ENCODE measurements at regions not wholly inside any gene's neighbourhood (a gene's known extent, or its start where the extent isn't known, plus 50 kb on each side); places are given as distances from the start of the nearest gene placed in this dataset.

GRCh38 chr17:72587156-72587555 lies 466.3 kb downstream of the SOX9 start:
- no peak for DNase-seq (ENCODE audit: low spot score)
- TF ChIP-seq EZH2 (IDR thresholded peaks at IDR 0.05; ENCODE audit: borderline replicate concordance, low read depth, low read length, poor library complexity, severe bottlenecking) = no peak
- TF ChIP-seq, protein P1, sequence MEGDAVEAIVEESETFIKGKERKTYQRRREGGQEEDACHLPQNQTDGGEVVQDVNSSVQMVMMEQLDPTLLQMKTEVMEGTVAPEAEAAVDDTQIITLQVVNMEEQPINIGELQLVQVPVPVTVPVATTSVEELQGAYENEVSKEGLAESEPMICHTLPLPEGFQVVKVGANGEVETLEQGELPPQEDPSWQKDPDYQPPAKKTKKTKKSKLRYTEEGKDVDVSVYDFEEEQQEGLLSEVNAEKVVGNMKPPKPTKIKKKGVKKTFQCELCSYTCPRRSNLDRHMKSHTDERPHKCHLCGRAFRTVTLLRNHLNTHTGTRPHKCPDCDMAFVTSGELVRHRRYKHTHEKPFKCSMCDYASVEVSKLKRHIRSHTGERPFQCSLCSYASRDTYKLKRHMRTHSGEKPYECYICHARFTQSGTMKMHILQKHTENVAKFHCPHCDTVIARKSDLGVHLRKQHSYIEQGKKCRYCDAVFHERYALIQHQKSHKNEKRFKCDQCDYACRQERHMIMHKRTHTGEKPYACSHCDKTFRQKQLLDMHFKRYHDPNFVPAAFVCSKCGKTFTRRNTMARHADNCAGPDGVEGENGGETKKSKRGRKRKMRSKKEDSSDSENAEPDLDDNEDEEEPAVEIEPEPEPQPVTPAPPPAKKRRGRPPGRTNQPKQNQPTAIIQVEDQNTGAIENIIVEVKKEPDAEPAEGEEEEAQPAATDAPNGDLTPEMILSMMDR (conservative IDR thresholded peaks at IDR 0.05; ENCODE audit: low read depth, low read length) = no peak
- POLR2A ChIA-PET (ENCODE audit: low non-redundant PET) = no interaction called here
- Histone ChIP-seq H3K9me3 (ENCODE audit: low read depth, low read length, poor library complexity, severe bottlenecking) (no peaks in the 10 kb centered on the region), H3K4me1 (ENCODE audit: insufficient read depth, low read length, poor library complexity, severe bottlenecking) (peaks cover 7% of the 10 kb centered on the region), H3K27me3 (replicated peaks; ENCODE audit: insufficient read depth, low read depth, low read length, poor library complexity) (peaks cover 14% of the 10 kb centered on the region), H3K4me3 (ENCODE audit: low read depth, low read length, poor library complexity, severe bottlenecking) (no peak overlapping the region), H3K27ac (ENCODE audit: low read depth, low read length, poor library complexity, severe bottlenecking) (no peak overlapping the region), H3K36me3 (ENCODE audit: insufficient read depth, low read length, poor library complexity, severe bottlenecking) (no peaks in the 10 kb centered on the region)
- CTCF ChIA-PET = no interaction called here
- intact Hi-C loops (cut with micrococcal nuclease; ENCODE audit: unreplicated experiment) = no loop called here
- no TSS peak for BruUV-seq (replicated peaks)

- H3K27ac ChIP-seq (ENCODE audit: low read depth, low read length, poor library complexity, severe bottlenecking) = no peak overlapping the region
- DNase-seq (ENCODE audit: low spot score) = no peak
Observed at GRCh38 chr17:72587773-72588511, 467.1 kb downstream of the SOX9 start.

DNA sequence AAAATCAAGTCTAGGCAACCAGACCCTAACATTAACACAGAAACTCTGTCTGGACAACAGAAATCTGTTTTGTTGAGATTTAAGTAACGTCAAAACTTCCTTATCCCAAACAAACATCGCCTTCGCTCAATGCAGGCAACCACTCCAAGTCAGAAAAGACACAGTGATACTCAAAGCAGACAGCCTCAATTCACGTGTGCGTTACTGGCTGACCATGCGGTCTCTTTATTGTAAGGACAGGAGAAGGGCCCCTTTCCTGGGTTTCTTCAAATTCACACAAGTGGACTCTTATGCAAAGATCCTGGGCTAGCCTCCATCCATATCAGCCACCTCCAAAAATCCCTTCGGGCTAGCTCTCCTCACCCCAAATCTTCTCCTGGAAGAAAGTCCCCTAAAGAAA lies 467.7 kb downstream of the SOX9 start:
- intact Hi-C loops (cut with micrococcal nuclease; ENCODE audit: unreplicated experiment) = no loop called here
- BruUV-seq (replicated peaks) = no TSS peak
- peaks cover 8% of the 10 kb centered on the region for H3K4me1 ChIP-seq (ENCODE audit: insufficient read depth, low read length, poor library complexity, severe bottlenecking)
- no peak overlapping the region for H3K4me3 ChIP-seq (ENCODE audit: low read depth, low read length, poor library complexity, severe bottlenecking)
- DNase-seq (ENCODE audit: low spot score) = no peak
- CTCF ChIA-PET = no interaction called here
- H3K27ac ChIP-seq (ENCODE audit: low read depth, low read length, poor library complexity, severe bottlenecking) = no peak overlapping the region
- no peaks in the 10 kb centered on the region for H3K9me3 ChIP-seq (ENCODE audit: low read depth, low read length, poor library complexity, severe bottlenecking)
- TF ChIP-seq EZH2 (IDR thresholded peaks at IDR 0.05; ENCODE audit: borderline replicate concordance, low read depth, low read length, poor library complexity, severe bottlenecking) = no peak
- TF ChIP-seq, protein P1 (conservative IDR thresholded peaks at IDR 0.05; ENCODE audit: low read depth, low read length) = no peak
- POLR2A ChIA-PET (ENCODE audit: low non-redundant PET) = no interaction called here
- peaks cover 14% of the 10 kb centered on the region for H3K27me3 ChIP-seq (replicated peaks; ENCODE audit: insufficient read depth, low read depth, low read length, poor library complexity)
- H3K36me3 ChIP-seq (ENCODE audit: insufficient read depth, low read length, poor library complexity, severe bottlenecking) = no peaks in the 10 kb centered on the region

More at GRCh38 chr17:72587773-72588511, 467.1 kb downstream of the SOX9 start:
- Histone ChIP-seq H3K4me1 (ENCODE audit: insufficient read depth, low read length, poor library complexity, severe bottlenecking) (peaks cover 8% of the 10 kb centered on the region), H3K4me3 (ENCODE audit: low read depth, low read length, poor library complexity, severe bottlenecking) (no peak overlapping the region), H3K27me3 (replicated peaks; ENCODE audit: insufficient read depth, low read depth, low read length, poor library complexity) (peaks cover 14% of the 10 kb centered on the region), H3K36me3 (ENCODE audit: insufficient read depth, low read length, poor library complexity, severe bottlenecking) (no peaks in the 10 kb centered on the region), H3K9me3 (ENCODE audit: low read depth, low read length, poor library complexity, severe bottlenecking) (no peaks in the 10 kb centered on the region)
- no peak for TF ChIP-seq EZH2 (IDR thresholded peaks at IDR 0.05; ENCODE audit: borderline replicate concordance, low read depth, low read length, poor library complexity, severe bottlenecking)
- ChIA-PET POLR2A (ENCODE audit: low non-redundant PET) (no interaction called here), CTCF (no interaction called here)
- no TSS peak for BruUV-seq (replicated peaks)
- intact Hi-C loops (cut with micrococcal nuclease; ENCODE audit: unreplicated experiment) = no loop called here

- Histone ChIP-seq H3K27me3 (replicated peaks; ENCODE audit: insufficient read depth, low read depth, low read length, poor library complexity) (peaks cover 14% of the 10 kb centered on the region), H3K4me3 (ENCODE audit: low read depth, low read length, poor library complexity, severe bottlenecking) (no peak overlapping the region), H3K27ac (ENCODE audit: low read depth, low read length, poor library complexity, severe bottlenecking) (no peak overlapping the region), H3K36me3 (ENCODE audit: insufficient read depth, low read length, poor library complexity, severe bottlenecking) (no peaks in the 10 kb centered on the region), H3K4me1 (ENCODE audit: insufficient read depth, low read length, poor library complexity, severe bottlenecking) (peaks cover 8% of the 10 kb centered on the region), H3K9me3 (ENCODE audit: low read depth, low read length, poor library complexity, severe bottlenecking) (no peaks in the 10 kb centered on the region)
- DNase-seq (ENCODE audit: low spot score) = no peak
- no peak for TF ChIP-seq EZH2 (IDR thresholded peaks at IDR 0.05; ENCODE audit: borderline replicate concordance, low read depth, low read length, poor library complexity, severe bottlenecking)
- TF ChIP-seq, protein P1 (conservative IDR thresholded peaks at IDR 0.05; ENCODE audit: low read depth, low read length) = no peak
- ChIA-PET POLR2A (ENCODE audit: low non-redundant PET) (no interaction called here), CTCF (no interaction called here)
- no TSS peak for BruUV-seq (replicated peaks)
- intact Hi-C loops (cut with micrococcal nuclease; ENCODE audit: unreplicated experiment) = no loop called here
Observed at GRCh38 chr17:72588961-72589360, 468.1 kb downstream of the SOX9 start.

Measured in A673 (cell line).